GM23338 (cell line): ENCODE measurements at regions not wholly inside any gene's neighbourhood (a gene's known extent, or its start where the extent isn't known, plus 50 kb on each side); places are given as distances from the start of the nearest gene placed in this dataset.

Experiments
- ATAC-seq: fragments of 200-7000 bp; cut with Tn5 transposase; 3 replicates; pipeline ENCODE4 v1.9.1; 2020
- DNase-seq: peaks from one replicate; pipeline ENCODE4 v3.0.0-alpha.2; 2015; ENCODE audit warnings: low spot score
- H2AFZ ChIP-seq: fragments of 200-600 bp; sonication (generic); 2 replicates; pipeline ENCODE4 v1.8.0; 2016; ENCODE audit warnings: antibody characterized with exemption, mild to moderate bottlenecking, moderate library complexity
- H3F3A ChIP-seq: fragments of 200-600 bp; sonication (generic); replicated peaks from 2 replicates; pipeline ENCODE4 v1.8.0; 2017; ENCODE audit warnings: antibody characterized with exemption, mixed run types, low read depth
- H3K27ac ChIP-seq: fragments of 200-600 bp; sonication (generic); 2 replicates; pipeline ENCODE4 v1.6.1; 2016; ENCODE audit warnings: low read depth
- H3K27me3 ChIP-seq: fragments of 200-600 bp; sonication (generic); 2 replicates; pipeline ENCODE4 v1.8.0; 2016; ENCODE audit warnings: mild to moderate bottlenecking, mixed run types, moderate library complexity; ENCODE audit not compliant: insufficient read depth
- H3K36me3 ChIP-seq: fragments of 200-600 bp; sonication (generic); 2 replicates; pipeline ENCODE4 v1.8.0; 2016; ENCODE audit warnings: mild to moderate bottlenecking; ENCODE audit not compliant: insufficient read depth
- H3K4me1 ChIP-seq: fragments of 200-600 bp; sonication (generic); 2 replicates; pipeline ENCODE4 v1.8.0; 2016; ENCODE audit warnings: mild to moderate bottlenecking, moderate library complexity; ENCODE audit not compliant: insufficient read depth
- H3K4me2 ChIP-seq: fragments of 200-600 bp; sonication (generic); 2 replicates; pipeline ENCODE4 v1.7.1; 2017; ENCODE audit warnings: mixed run types
- H3K4me3 ChIP-seq: fragments of 200-600 bp; sonication (generic); 2 replicates; pipeline ENCODE4 v1.6.1; 2016; ENCODE audit warnings: mixed run types
- H3K79me2 ChIP-seq: fragments of 200-600 bp; sonication (generic); replicated peaks from 2 replicates; pipeline ENCODE4 v1.8.0; 2017; ENCODE audit warnings: mild to moderate bottlenecking; ENCODE audit not compliant: insufficient read depth
- H3K9me2 ChIP-seq: fragments of 200-600 bp; sonication (generic); 2 replicates; pipeline ENCODE4 v1.8.0; 2017; ENCODE audit not compliant: insufficient read depth
- H4K20me1 ChIP-seq: fragments of 200-600 bp; sonication (generic); replicated peaks from 2 replicates; pipeline ENCODE4 v1.8.0; 2017; ENCODE audit warnings: mild to moderate bottlenecking; ENCODE audit not compliant: insufficient read depth
- H3K27ac Mint-ChIP-seq: 2 replicates; pipeline ENCODE4 v1.8.0; 2020; ENCODE audit warnings: inconsistent platforms, mild to moderate bottlenecking, moderate library complexity, mixed read lengths
- H3K27me3 Mint-ChIP-seq: 3 replicates; pipeline ENCODE4 v1.8.0; 2022; ENCODE audit warnings: low read depth, mild to moderate bottlenecking, moderate library complexity, mixed read lengths, inconsistent platforms; ENCODE audit not compliant: insufficient read depth, poor library complexity
- H3K36me3 Mint-ChIP-seq: 3 replicates; pipeline ENCODE4 v1.8.0; 2021; ENCODE audit warnings: low read depth, mild to moderate bottlenecking, inconsistent platforms, moderate library complexity, mixed read lengths
- H3K4me1 Mint-ChIP-seq: 3 replicates; pipeline ENCODE4 v1.8.0; 2020; ENCODE audit warnings: mild to moderate bottlenecking, inconsistent platforms, mixed read lengths
- H3K4me3 Mint-ChIP-seq: 3 replicates; pipeline ENCODE4 v1.8.0; 2021; ENCODE audit warnings: moderate library complexity, mild to moderate bottlenecking, inconsistent platforms, mixed read lengths
- H3K9me3 Mint-ChIP-seq: 3 replicates; pipeline ENCODE4 v1.8.0; 2020; ENCODE audit warnings: moderate library complexity, mild to moderate bottlenecking, inconsistent platforms, mixed read lengths
- CREB1 ChIP-seq: fragments of 250-450 bp; sonication (Bioruptor Pico); IDR thresholded peaks from 2 replicates; pipeline ENCODE4 v1.5.0; 2020; ENCODE audit warnings: low read depth, mild to moderate bottlenecking, moderate library complexity
- CTCF ChIP-seq, 2 experiments: fragments of 200-600 bp in 1 of 2; sonication (generic) in 1 of 2; conservative IDR thresholded peaks; 2 replicates each; pipeline versions ENCODE4 v1.5.1 to v1.6.1; 2016 to 2017; ENCODE audit warnings: antibody characterized with exemption in 2 of 2, low read depth in 2 of 2, mild to moderate bottlenecking in 2 of 2, moderate library complexity in 1 of 2
- ETS1 ChIP-seq: IDR thresholded peaks from 2 replicates; pipeline ENCODE4 v1.6.1; 2016; ENCODE audit warnings: antibody characterized with exemption
- EZH2 ChIP-seq: fragments of 200-600 bp; sonication (generic); IDR thresholded peaks from one replicate; pipeline ENCODE4 v1.8.0; 2017; ENCODE audit warnings: antibody characterized with exemption, mild to moderate bottlenecking, low read depth; ENCODE audit not compliant: unreplicated experiment
- EZH2phosphoT487 ChIP-seq: fragments of 200-600 bp; sonication (generic); IDR thresholded peaks from one replicate; pipeline ENCODE4 v1.8.1; 2018; ENCODE audit warnings: antibody characterized with exemption; ENCODE audit not compliant: unreplicated experiment
- JUNB ChIP-seq: IDR thresholded peaks from one replicate; pipeline ENCODE4 v1.6.1; 2016; ENCODE audit warnings: antibody characterized with exemption; ENCODE audit not compliant: unreplicated experiment
- NANOG ChIP-seq: IDR thresholded peaks from 2 replicates; pipeline ENCODE4 v1.6.1; 2016; ENCODE audit warnings: antibody characterized with exemption, borderline replicate concordance
- POLR2AphosphoS5 ChIP-seq: IDR thresholded peaks from 2 replicates; pipeline ENCODE4 v1.6.1; 2016; ENCODE audit warnings: antibody characterized with exemption, low read depth
- REST ChIP-seq: IDR thresholded peaks from one replicate; pipeline ENCODE4 v1.6.1; 2018; ENCODE audit warnings: antibody characterized with exemption; ENCODE audit not compliant: unreplicated experiment
- STAT1 ChIP-seq: IDR thresholded peaks from one replicate; pipeline ENCODE4 v1.6.1; 2016; ENCODE audit warnings: antibody characterized with exemption; ENCODE audit not compliant: unreplicated experiment
- ZNF114 ChIP-seq: fragments of 250-450 bp; sonication (Bioruptor Pico); IDR thresholded peaks from 2 replicates; pipeline ENCODE4 v1.5.0; 2020; ENCODE audit warnings: mild to moderate bottlenecking, moderate library complexity
- ZNF331 ChIP-seq: fragments of 250-450 bp; sonication (Bioruptor Pico); IDR thresholded peaks from 2 replicates; pipeline ENCODE4 v1.5.0; 2020; ENCODE audit warnings: low read depth, mild to moderate bottlenecking, moderate library complexity
- ZNF462 ChIP-seq: fragments of 250-450 bp; sonication (Bioruptor Pico); IDR thresholded peaks from 2 replicates; pipeline ENCODE4 v1.5.0; 2020; ENCODE audit warnings: mild to moderate bottlenecking, moderate library complexity

GRCh38 chr17:79251824-79252223 is 177.2 kb downstream of the ENGASE start:
- no peak overlapping the region for H2AFZ ChIP-seq
- Mint-ChIP-seq H3K27me3 (peaks cover 15% of the 10 kb centered on the region), H3K4me1 (peaks cover 13% of the 10 kb centered on the region), H3K4me3 (no peak overlapping the region), H3K9me3 (no peaks in the 10 kb centered on the region), H3K36me3 (no peaks in the 10 kb centered on the region), H3K27ac (no peak overlapping the region)
- H3K4me1 ChIP-seq: no peaks in the 10 kb centered on the region
- H3K79me2 ChIP-seq: no peaks in the 10 kb centered on the region
- DNase-seq: no peak
- no peaks in the 10 kb centered on the region for H3F3A ChIP-seq
- no peaks in the 10 kb centered on the region for H3K9me2 ChIP-seq
- no peak for ATAC-seq
- no peaks in the 10 kb centered on the region for H4K20me1 ChIP-seq
- no peaks in the 10 kb centered on the region for H3K27me3 ChIP-seq
- no peaks in the 10 kb centered on the region for H3K36me3 ChIP-seq
- H3K4me2 ChIP-seq: no peak overlapping the region
- H3K27ac ChIP-seq: no peak overlapping the region
- TF ChIP-seq ZNF331 (CRISPR knock-in tag): no peak
- TF ChIP-seq POLR2AphosphoS5: no peak
- no peak for TF ChIP-seq JUNB
- TF ChIP-seq CTCF (conservative IDR thresholded peaks at IDR 0.05; ENCODE audit: low read depth in 2 of 2): no peak
- TF ChIP-seq REST: no peak
- TF ChIP-seq EZH2: no peak
- no peak for TF ChIP-seq ZNF114 (CRISPR knock-in tag)
- no peak for TF ChIP-seq NANOG
- no peak for TF ChIP-seq ETS1
- TF ChIP-seq STAT1: no peak
- TF ChIP-seq EZH2phosphoT487: no peak
- no peak for TF ChIP-seq CREB1 (CRISPR knock-in tag)
- no peak for TF ChIP-seq ZNF462 (CRISPR knock-in tag)
- H3K4me3 ChIP-seq: no peak overlapping the region
